ENCODE measurements at regions not wholly inside any gene's neighbourhood (a gene's known extent, or its start where the extent isn't known, plus 50 kb on each side); places are given as distances from the start of the nearest gene placed in this dataset.

- no peak for TF ChIP-seq CTCF (IDR thresholded peaks at IDR 0.05)
- no peak for TF ChIP-seq POLR2AphosphoS5 (IDR thresholded peaks at IDR 0.05; ENCODE audit: insufficient read depth in 1 of 2, low read depth in 1 of 2)
Observed at GRCh38 chr19:29457413-29457812, 68.4 kb upstream of the VSTM2B start.
